ENCODE measurements at regions not wholly inside any gene's neighbourhood (a gene's known extent, or its start where the extent isn't known, plus 50 kb on each side); places are given as distances from the start of the nearest gene placed in this dataset.

- no peak for TF ChIP-seq CTCF (IDR thresholded peaks at IDR 0.05)
- no peak for TF ChIP-seq EP300 (IDR thresholded peaks at IDR 0.05)
- no peak for TF ChIP-seq POLR2AphosphoS5 (IDR thresholded peaks at IDR 0.05)
- TF ChIP-seq POLR2A (IDR thresholded peaks at IDR 0.05) = no peak
These were observed 119.2 kb upstream of the CCL2 start for GRCh38 chr17:34135841-34136240.

Data from gastroesophageal sphincter (tissue), 3 donors.